Tibial nerve (tissue), 4 donors: ENCODE measurements at regions not wholly inside any gene's neighbourhood (a gene's known extent, or its start where the extent isn't known, plus 50 kb on each side); places are given as distances from the start of the nearest gene placed in this dataset.

ENCODE experiments used
- DNase-seq, 2 donors: peaks; one replicate each; pipeline ENCODE4 v3.0.0-alpha.2; 2019; ENCODE audit warnings: low spot score in 2 of 2
- H3K27ac ChIP-seq, 4 donors: fragments of 200-600 bp; sonication (generic) in 3 of 4; one replicate each; pipeline ENCODE4 v1.5.1; 2017 to 2019; ENCODE audit warnings: mild to moderate bottlenecking in 1 of 4
- H3K27me3 ChIP-seq, 2 donors: fragments of 200-600 bp; sonication (generic) in 1 of 2; one replicate each; pipeline versions ENCODE4 v1.5.1 to v1.6.0; 2017 to 2019
- H3K36me3 ChIP-seq, 3 donors: fragments of 200-600 bp; sonication (generic); one replicate each; pipeline ENCODE4 v1.5.1; 2018 to 2019
- H3K4me1 ChIP-seq, 4 donors: fragments of 200-600 bp; sonication (generic) in 3 of 4; one replicate each; pipeline ENCODE4 v1.5.1; 2017 to 2019
- H3K4me3 ChIP-seq, 4 donors: fragments of 200-600 bp; sonication (generic) in 3 of 4; one replicate each; pipeline ENCODE4 v1.5.1; 2017 to 2019; ENCODE audit warnings: mild to moderate bottlenecking in 1 of 4, moderate library complexity in 1 of 4
- H3K9me3 ChIP-seq, 4 donors: fragments of 200-600 bp; sonication (generic) in 3 of 4; one replicate each; pipeline ENCODE4 v1.5.1; 2017 to 2019
- CTCF ChIP-seq, 5 experiments: fragments of 200-600 bp in 3 of 5; fragments of 450-650 bp in 2 of 5; sonication (generic) in 3 of 5; IDR thresholded peaks; one replicate each; pipeline ENCODE4 v1.5.1; 2016 to 2019; ENCODE audit warnings: antibody characterized with exemption in 5 of 5, mild to moderate bottlenecking in 3 of 5, moderate library complexity in 2 of 5
- EP300 ChIP-seq, 2 donors: sonication (generic); formaldehyde crosslinking; IDR thresholded peaks; one replicate each; pipeline ENCODE4 v1.6.1; 2017; ENCODE audit warnings: antibody characterized with exemption in 2 of 2, mild to moderate bottlenecking in 1 of 2
- POLR2A ChIP-seq, 2 donors: fragments of 450-650 bp; IDR thresholded peaks; one replicate each; pipeline ENCODE4 v1.6.1; 2017; ENCODE audit warnings: antibody characterized with exemption in 2 of 2, mild to moderate bottlenecking in 2 of 2, moderate library complexity in 2 of 2
- WGBS, 2 donors: methylation state at CpG; one replicate each; pipeline ENCODE4 v1.1.5; 2018; 5-methylcytosine and 5-hydroxymethylcytosine counted together

GRCh38 chr19:28399187-28399586 lies 813.8 kb downstream of the UQCRFS1 start:
- H3K9me3 ChIP-seq, result no peaks in the 10 kb centered on the region
- no peak for TF ChIP-seq CTCF (IDR thresholded peaks at IDR 0.05)
- no peak for TF ChIP-seq POLR2A (IDR thresholded peaks at IDR 0.05)
- TF ChIP-seq EP300 (IDR thresholded peaks at IDR 0.05), result no peak
- H3K27ac ChIP-seq, result no peak overlapping the region
- WGBS, 2 donors, result 68 to 79% methylated on average over 1 of the region's 1 CpG
- no peak for DNase-seq
- H3K27me3 ChIP-seq, result peaks cover 0 to 13% of the 10 kb centered on the region in 2 donors
- no peak overlapping the region for H3K4me3 ChIP-seq
- no peaks in the 10 kb centered on the region for H3K4me1 ChIP-seq
- H3K36me3 ChIP-seq, result no peaks in the 10 kb centered on the region

GRCh38 chr19:28397800-28398199 lies 815.2 kb downstream of the UQCRFS1 start:
- Histone ChIP-seq H3K4me3 (no peak overlapping the region), H3K36me3 (no peaks in the 10 kb centered on the region), H3K4me1 (no peaks in the 10 kb centered on the region), H3K27ac (no peak overlapping the region), H3K9me3 (no peaks in the 10 kb centered on the region), H3K27me3 (peaks cover 0 to 4% of the 10 kb centered on the region in 2 donors)
- no peak for DNase-seq
- WGBS, 2 donors, result 67 to 69% methylated on average over 5 of the region's 5 CpGs
- TF ChIP-seq POLR2A (IDR thresholded peaks at IDR 0.05) (no peak), CTCF (IDR thresholded peaks at IDR 0.05) (no peak), EP300 (IDR thresholded peaks at IDR 0.05) (no peak)

GRCh38 chr19:28397306-28397705 lies 815.6 kb downstream of the UQCRFS1 start:
- TF ChIP-seq CTCF (IDR thresholded peaks at IDR 0.05) (no peak), EP300 (IDR thresholded peaks at IDR 0.05) (no peak), POLR2A (IDR thresholded peaks at IDR 0.05) (no peak)
- H3K9me3 ChIP-seq, result no peaks in the 10 kb centered on the region
- DNase-seq, result no peak
- H3K4me3 ChIP-seq, result no peak overlapping the region
- H3K4me1 ChIP-seq, result no peaks in the 10 kb centered on the region
- WGBS, 2 donors, result 74 to 76% methylated on average over 10 of the region's 10 CpGs
- no peaks in the 10 kb centered on the region for H3K36me3 ChIP-seq
- no peaks in the 10 kb centered on the region for H3K27me3 ChIP-seq
- H3K27ac ChIP-seq, result no peak overlapping the region

GRCh38 chr19:28396287-28396831 lies 816.6 kb downstream of the UQCRFS1 start:
- no peak overlapping the region for H3K4me3 ChIP-seq
- TF ChIP-seq POLR2A (IDR thresholded peaks at IDR 0.05), result no peak
- no peak for TF ChIP-seq CTCF (IDR thresholded peaks at IDR 0.05)
- TF ChIP-seq EP300 (IDR thresholded peaks at IDR 0.05), result no peak
- no peak for DNase-seq
- no peaks in the 10 kb centered on the region for H3K36me3 ChIP-seq
- H3K27me3 ChIP-seq, result no peaks in the 10 kb centered on the region
- H3K4me1 ChIP-seq, result no peaks in the 10 kb centered on the region
- 55 to 71% methylated on average over 10 to 13 of the region's 13 CpGs for WGBS, 2 donors
- no peaks in the 10 kb centered on the region for H3K9me3 ChIP-seq
- no peak overlapping the region for H3K27ac ChIP-seq

GRCh38 chr19:28394725-28395124 lies 818.2 kb downstream of the UQCRFS1 start:
- H3K4me1 ChIP-seq, result no peaks in the 10 kb centered on the region
- TF ChIP-seq CTCF (IDR thresholded peaks at IDR 0.05) (no peak), EP300 (IDR thresholded peaks at IDR 0.05) (no peak), POLR2A (IDR thresholded peaks at IDR 0.05) (no peak)
- no peak overlapping the region for H3K27ac ChIP-seq
- no peaks in the 10 kb centered on the region for H3K36me3 ChIP-seq
- H3K27me3 ChIP-seq, result no peaks in the 10 kb centered on the region
- WGBS, 2 donors, result 26 to 27% methylated on average over 4 of the region's 4 CpGs
- DNase-seq, result no peak
- H3K9me3 ChIP-seq, result no peaks in the 10 kb centered on the region
- H3K4me3 ChIP-seq, result no peak overlapping the region
